ENCODE measurements at regions not wholly inside any gene's neighbourhood (a gene's known extent, or its start where the extent isn't known, plus 50 kb on each side); places are given as distances from the start of the nearest gene placed in this dataset.
"Not testable (repeated sequence)": the region's sequence is repeated elsewhere in the genome, so short reads cannot be mapped to it uniquely, and the experiment has no call there.

DNA sequence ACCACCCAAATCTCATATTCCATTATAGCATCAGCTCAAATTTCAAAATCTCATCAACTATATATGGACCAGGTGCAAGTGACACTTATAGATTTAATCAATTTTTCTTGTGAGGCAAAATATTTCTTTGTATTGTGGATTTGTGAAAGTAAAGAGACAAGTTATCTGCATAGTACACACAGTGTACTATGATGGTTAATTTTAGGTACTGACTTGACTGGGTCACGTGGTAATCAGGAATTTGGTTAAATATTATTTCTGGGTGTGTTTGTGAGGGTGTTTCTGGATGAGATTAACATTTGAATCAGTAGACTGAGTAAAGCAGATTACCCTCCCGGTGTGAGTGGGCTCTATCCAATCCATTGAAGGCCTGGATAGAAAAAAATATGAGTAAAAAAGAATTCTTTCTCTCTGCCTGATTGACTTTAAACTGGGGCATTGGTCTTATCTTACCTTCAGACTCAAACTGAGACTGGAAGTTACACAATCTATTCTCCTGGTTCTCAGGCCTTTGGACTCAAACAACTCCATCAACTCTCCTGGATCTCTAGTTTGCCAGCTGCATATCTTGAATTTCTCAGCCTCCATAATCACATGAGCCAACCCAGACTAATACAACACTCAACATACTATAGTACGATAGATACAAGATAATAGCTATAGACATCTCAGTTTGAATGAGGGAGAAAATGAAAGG lies 799.9 kb downstream of the NAP1L3 start:
- DNase-seq: not testable (repeated sequence)

DNA sequence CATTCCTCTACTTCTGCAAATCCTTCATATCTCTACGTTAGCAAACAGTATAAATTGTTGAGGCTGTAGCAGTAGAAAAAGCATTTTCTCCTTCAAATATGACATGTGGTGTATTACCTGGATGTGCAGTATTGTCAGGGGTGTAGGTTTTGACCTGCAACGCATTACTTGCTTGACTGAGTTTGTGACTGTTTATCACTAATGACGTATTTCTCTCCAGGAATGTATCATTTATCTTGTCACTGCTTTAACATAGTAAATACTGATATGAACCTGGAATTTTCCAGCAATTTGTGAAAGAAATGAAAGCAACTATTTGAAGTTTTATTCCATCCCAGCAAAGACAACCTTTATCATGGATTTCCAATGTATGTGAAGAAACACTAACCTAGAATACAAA lies 823.4 kb downstream of the NAP1L3 start:
- not testable (repeated sequence) for DNase-seq

DNA sequence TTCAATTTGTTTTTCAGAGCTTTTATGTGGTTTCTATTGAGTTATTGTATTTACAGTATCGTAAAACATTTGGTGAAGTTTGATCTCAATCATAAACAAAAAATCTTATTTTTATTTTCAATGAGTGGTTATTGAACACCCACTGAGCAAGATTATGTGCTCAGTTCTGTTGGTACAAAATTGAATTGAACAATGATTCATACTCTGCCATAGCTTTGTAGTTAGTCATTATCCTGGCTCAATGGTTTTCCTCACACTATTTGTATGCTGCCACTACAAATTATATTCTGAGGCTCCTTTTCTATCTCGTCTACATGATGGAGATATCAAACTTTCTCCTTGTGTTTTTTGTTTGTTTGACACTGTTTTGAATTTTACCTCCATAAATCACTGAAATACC lies 829.5 kb downstream of the NAP1L3 start:
- DNase-seq: not testable (repeated sequence)

DNA sequence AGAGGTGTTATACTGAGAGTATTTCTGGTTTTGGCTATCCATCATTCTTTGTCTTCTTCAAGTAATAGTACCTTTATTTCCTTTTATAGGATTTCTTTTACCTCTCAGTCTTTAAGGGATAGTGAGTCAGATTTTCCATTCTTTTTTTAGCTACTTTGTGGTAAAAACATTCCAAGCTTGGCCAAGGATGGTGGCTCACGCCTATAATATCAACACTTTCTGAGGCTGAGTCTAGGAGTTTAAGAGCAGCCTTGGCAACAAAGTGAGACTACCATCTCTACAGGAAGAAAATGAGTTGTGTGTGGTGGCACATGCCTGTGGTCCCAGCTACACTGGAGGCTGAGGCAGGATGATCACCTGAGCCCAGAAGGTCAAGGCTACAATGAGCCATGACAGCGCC lies 840.6 kb downstream of the NAP1L3 start:
- not testable (repeated sequence) for DNase-seq

DNA sequence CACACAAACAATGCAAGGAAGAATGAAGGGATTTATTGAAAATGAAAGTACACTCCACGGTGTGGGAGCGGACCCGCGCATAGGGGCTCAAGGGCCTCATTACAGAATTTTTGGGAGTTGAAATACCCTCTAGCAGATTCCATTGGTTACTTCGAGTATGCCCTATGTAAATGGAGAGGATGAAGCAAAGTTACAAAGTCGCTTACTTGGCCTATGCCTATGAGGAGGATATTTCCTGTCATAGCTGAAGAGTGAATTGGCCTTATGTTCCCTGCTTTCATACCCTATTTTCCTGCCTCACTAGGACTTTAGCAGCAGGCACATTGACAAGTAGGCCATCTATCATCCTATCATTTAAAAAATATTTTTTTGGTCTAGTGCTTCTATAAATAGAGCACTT lies 843.3 kb downstream of the NAP1L3 start:
- DNase-seq: peak; percentile 32

DNA sequence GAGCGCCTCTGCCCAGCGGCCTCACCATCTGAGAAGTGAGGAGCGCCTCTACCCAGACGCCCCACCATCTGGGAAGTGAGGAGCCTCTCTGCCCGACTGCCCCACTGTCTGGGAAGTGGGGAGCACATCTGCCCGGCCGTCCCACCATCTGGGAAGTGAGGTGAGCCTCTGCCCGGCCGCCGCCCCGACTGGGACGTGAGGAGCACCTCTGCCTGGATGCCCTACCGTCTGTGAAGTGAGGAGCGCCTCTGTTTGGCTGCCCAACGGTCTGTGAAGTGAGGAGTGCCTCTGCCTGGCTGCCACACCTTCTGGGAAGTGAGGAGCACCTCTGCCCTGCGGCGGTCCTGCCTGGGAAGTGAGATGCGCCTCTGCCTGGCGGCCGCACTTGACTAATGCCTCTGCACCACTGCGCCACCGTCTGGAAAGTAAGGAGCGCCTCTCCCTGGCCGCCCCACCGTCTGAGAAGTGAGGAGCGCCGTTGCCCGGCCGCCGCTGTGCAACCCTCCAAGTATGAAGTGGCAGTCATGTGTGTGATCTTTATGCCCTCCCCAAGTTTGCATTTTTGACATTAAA lies 851.7 kb downstream of the NAP1L3 start:
- not testable (repeated sequence) for DNase-seq

DNA sequence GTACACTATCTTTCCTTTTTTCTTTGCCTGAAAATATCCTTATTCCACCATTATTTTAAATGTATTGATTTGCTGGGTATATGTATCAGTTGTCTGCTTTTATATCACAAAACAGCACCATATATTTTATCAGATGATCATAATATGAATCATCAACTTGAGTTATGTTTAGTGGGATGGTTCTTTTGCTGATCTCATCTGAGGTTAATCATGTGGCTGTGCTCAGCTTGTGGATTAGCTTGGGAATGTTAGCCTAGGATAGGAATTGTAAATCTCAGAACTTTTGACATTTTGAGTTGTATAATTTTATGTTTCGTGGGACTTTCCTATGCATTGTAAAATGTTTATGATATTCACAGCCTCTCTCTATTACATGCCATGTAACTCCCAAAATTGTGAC lies 881.3 kb downstream of the NAP1L3 start:
- not testable (repeated sequence) for DNase-seq

DNA sequence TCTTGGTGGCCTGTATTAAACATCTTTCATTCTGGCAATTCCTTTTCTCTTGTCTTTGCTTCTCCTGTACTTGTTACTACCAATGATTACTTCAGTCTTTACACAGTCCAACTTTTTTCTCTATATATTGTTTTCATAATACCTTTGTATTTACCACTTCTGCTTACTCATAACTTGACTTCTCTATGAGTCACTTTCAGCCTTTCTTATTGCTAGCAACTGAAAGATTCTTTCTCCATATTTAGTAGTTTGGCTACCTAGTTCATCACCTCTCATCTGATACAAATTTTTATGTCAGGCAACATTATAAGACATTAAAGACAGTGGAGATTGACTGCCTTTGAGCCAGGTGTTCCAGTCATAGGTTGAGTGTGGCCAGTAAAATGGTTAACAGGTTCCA lies 893.3 kb downstream of the NAP1L3 start:
- not testable (repeated sequence) for DNase-seq

DNA sequence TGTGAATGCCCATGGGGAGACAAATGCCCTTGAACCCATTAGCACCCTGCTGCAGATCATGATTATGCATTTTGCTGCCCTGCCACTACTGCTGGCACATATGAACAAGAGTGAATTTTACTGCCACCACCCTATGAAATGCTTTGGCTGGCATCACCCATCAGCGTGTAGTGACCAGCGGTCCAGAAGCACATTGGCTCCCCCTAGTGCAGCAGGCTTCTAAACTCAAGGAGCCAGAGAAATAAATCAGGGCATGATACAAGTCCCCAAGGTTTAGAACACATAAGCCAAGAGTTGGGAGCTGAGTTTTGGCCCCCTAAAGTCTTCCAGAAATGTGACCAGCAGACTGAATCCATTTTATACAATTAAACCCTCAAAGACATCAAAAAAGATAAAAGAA lies 899.4 kb downstream of the NAP1L3 start:
- DNase-seq: not testable (repeated sequence)

DNA sequence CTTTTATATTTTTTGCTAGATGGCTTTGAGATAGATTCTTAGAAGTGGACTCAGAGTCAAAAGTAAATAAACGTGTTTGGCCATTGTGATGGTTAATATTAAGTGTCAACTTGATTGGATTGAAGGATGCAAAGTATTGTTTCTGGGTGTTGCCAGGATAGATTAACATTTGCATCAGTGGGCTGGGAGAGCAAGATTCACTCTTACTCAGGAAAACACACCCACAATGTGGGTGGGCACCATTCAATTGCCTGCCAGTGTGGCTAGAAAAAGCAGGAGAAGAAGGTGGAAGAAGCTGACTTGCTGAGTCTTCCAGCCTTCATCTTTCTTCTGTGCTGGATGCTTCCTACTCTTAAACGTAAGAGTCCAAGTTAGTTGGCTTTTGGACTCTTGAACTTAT lies 912.4 kb downstream of the NAP1L3 start:
- not testable (repeated sequence) for DNase-seq

Measured in OCI-M1 (cell line).